ENCODE measurements at regions not wholly inside any gene's neighbourhood (a gene's known extent, or its start where the extent isn't known, plus 50 kb on each side); places are given as distances from the start of the nearest gene placed in this dataset.

GRCh38 chr5:4661326-4661725 lies 478.8 kb upstream of the ADAMTS16 start:
- no peak for TF ChIP-seq CTCF (IDR thresholded peaks at IDR 0.05)
- no peak for TF ChIP-seq POLR2AphosphoS5 (IDR thresholded peaks at IDR 0.05)

Measured in prostate gland (tissue), 2 donors.